NK-92 (cell line): ENCODE measurements at regions not wholly inside any gene's neighbourhood (a gene's known extent, or its start where the extent isn't known, plus 50 kb on each side); places are given as distances from the start of the nearest gene placed in this dataset.
"Not testable (repeated sequence)": the region's sequence is repeated elsewhere in the genome, so short reads cannot be mapped to it uniquely, and the experiment has no call there.

Experiments used
- DNase-seq: peaks from one replicate; lab custom pipeline; 2025; ENCODE audit not compliant: unreplicated experiment; lab: John Stamatoyannopoulos, UW

GRCh38 chr2:3037196-3038194, 340.1 kb downstream of the EIPR1 start:
- no peak for DNase-seq

DNA sequence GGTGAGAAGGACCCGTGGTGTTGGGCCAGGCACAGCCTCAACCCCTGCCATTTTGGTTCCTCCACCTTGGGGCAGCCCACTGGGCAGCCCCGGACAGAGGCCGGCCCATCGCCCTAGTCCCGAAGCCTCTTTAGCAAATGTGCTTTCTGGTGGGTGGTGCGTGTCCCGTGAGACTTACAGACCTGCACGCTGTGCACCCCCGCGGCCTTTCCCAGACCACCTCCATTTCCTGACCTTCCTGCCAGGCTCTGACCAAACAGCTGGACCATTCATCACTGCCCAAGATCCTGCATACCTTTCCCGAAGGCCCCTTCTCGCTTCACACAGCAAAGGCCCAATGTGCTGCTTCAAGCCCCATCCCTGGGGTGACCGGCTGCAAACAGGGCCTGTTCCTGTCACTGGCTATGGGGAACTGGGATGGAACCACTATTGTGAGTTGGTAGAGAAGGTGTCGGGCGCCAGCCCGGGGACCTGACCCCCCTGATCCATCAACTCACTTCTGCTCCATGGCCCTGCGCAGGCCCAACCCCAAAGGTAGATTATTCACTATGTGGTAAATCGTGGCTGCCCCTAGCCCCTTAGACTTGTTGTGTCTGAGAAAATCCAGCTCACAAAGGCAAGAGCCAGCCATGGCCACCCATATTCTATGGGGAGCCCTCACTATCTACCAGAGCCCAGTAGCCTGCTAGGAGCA, 341.0 kb downstream of the EIPR1 start:
- DNase-seq: no peak

DNA sequence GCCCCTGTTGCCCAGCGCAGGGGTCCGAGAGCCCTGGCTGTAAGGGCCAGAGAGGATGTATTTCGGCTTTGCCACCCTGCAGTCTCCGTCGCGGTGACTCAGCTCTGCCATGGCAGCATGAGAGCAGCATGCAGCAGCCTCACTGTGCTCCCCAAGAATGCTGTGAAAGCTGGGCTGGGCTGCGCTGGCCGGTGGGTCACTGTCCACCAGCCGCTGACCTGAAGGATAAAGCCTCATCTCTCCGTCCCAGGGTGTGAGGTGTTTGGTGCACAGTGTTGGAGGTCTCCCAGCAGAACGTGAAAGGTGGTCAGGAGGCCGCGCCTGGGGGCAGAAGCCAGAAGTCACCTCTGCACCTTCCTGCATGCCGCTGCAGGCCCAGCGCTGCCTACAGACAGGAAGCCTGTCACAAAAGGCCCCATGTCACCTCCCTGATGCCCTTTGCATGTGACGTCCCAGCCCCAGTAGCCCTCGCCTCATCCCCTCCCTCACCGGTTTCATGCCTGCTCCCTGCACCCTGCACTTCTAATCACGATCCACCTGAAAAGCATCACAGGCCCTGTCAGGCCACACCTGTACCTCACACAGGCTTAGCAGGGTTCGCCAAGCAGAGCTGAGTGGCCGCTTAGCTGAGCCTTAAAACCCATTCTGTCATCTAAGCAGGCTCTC, 342.1 kb downstream of the EIPR1 start:
- DNase-seq: no peak

DNA sequence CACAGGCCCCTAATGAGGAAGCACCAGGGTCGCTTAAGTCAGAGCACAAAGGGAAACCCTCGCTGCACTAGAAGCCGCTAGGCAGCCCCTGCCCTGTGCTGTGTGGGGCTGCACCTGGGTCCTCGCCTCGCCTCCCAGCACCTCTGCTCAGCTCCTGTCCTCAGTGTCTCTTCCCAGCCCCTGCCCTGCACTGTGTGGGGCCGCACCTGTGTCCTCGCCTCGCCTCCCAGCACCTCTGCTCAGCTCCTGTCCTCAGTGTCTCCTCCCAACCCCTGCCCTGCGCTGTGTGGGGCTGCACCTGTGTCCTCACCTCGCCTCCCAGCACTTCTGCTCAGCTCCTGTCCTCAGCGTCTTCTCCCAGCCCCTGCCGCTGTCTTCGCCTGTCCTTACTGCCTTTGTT, 342.8 kb downstream of the EIPR1 start:
- DNase-seq: no peak

- no peak for DNase-seq
These were observed 343.2 kb downstream of the EIPR1 start for GRCh38 chr2:3034396-3034795.

DNA sequence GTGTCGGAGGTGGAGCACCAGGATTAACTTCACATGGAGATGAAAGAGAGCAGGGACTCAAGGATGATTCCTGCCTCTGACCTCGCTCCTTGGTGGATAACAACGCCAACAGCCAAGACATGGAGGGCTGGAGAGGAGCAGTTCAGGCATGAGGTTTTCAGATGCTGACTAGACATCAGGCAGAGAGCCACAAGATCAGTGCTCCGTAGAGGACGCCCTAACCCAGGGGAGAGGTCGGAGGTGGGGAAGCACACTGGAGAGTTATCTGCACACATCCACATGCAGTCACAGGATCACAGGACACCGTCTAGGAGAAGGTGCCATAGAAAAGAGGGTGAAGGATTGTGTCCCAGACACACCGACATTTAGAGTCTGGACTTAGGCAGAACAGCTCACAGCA, 344.3 kb downstream of the EIPR1 start:
- DNase-seq: no peak

GRCh38 chr2:3030791-3031190, 346.8 kb downstream of the EIPR1 start:
- not testable (repeated sequence) for DNase-seq

- DNase-seq: no peak
These were observed 351.6 kb downstream of the EIPR1 start for GRCh38 chr2:3025984-3026383.

- DNase-seq: no peak
These were observed 352.4 kb downstream of the EIPR1 start for GRCh38 chr2:3025261-3025660.

DNA sequence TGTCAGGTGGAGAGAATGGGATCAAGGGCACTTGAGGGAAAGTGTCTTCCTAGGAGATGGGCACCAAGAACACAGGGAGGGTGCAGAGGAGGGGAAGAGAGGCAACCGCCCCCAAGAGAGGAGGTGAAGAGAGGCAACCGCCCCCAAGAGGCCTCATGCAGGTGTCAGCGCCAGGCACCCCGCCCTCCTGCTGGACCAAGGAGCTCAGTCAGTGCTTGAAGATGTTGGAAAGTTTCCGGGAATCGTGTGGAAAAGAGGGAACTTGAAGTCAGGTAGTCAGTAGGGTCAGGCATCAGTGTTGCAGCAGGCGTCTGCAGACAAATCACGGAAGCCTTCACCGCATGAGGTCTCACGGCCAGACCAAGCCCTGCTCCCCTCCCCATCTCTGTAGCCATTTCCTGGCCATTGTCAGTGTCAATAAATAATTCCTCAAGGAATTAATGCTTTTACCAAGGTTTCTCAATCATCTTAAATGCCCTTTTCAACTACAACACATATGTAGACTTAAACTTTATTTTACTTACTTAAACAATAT, 353.1 kb downstream of the EIPR1 start:
- DNase-seq: no peak

- DNase-seq: no peak
These were observed 354.1 kb downstream of the EIPR1 start for GRCh38 chr2:3023531-3023930.

DNA sequence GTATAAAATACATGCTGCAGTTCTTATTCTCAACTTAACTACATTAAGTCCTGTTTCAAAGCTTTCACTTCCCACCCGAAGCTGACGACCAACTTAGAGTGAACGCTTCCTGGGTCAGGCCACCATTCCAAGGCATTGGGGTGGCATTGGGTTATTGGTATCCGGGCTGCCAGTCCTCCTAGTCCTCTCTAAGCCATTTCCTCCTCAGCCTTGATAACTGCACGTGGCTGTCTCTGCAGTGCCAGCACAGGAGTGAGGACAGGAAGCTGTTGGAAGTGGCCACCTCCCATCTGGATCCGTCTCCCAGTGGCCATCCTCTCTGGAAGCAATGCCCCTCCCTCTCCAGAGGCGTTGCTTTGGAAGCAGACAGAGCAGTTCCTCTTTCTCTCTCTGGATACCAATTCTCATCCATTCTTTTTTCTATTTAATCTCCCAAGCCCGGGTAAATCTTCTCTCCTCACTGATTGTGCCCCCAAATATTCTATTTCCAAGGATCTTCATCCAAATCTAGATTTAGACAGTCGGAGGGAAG, 354.7 kb downstream of the EIPR1 start:
- no peak for DNase-seq

GRCh38 chr2:3021720-3022119, 355.9 kb downstream of the EIPR1 start:
- DNase-seq: no peak

GRCh38 chr2:3010001-3010400, 367.6 kb downstream of the EIPR1 start:
- no peak for DNase-seq

GRCh38 chr2:3009483-3009882, 368.1 kb downstream of the EIPR1 start:
- no peak for DNase-seq

DNA sequence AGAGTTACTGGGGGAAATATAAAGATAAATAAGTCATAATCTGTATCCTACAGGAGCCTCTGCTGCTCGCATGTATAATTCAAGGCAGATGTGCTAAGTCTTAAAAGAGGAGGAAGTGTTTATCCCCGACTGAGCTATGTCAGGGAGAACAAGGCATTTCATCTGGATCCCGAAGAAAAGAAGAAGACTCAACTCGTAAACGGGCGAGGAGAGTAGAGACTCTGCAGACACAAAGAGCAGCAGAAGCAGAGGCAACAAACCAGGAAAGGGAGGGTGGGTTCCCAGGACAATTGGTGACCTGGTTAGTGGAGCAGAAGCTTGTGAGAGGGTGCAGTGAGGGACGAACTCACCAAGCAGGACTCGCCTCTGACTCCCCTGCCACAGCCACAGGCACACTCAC, 368.6 kb downstream of the EIPR1 start:
- DNase-seq: no peak

DNA sequence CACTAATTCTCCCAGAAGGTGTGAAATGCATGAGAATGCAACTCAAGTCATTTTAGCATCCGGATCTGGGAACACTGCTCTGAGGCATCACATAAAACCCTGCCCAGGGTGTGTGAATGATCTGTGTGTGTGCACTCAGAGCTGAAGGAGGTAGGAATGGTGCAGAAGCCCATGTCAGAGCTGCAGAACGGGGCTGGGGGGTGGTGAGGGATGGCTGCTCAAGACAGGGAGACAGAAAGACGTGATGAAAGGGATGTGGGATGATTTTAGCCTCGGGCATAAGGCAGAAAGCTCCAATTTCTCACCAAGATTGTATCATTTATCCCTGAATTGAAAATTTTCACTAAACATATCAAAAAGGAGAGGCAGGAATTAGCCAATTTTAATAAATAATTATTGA, 369.1 kb downstream of the EIPR1 start:
- no peak for DNase-seq

DNA sequence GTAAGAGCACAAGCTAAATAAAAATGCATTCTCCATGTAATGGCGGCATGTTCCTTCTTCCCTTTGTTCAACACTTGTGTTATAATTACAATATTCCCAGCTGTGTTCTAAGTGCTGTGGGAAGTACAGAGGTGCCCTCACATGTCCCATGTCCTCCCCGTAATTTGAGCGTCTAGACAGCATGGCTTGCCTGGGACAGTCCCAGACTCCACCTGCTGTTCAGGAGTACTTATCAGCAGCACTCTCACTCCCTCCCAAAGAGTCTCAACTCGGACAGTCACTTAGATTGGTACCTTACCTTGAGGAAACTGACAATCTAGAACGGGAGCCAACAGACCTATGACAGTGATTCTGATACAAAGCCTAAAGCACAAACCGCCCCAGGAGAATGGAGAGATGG, 370.5 kb downstream of the EIPR1 start:
- DNase-seq: no peak

GRCh38 chr2:3005859-3006501, 371.6 kb downstream of the EIPR1 start:
- DNase-seq: no peak
